ENCODE measurements at regions not wholly inside any gene's neighbourhood (a gene's known extent, or its start where the extent isn't known, plus 50 kb on each side); places are given as distances from the start of the nearest gene placed in this dataset.

GRCh38 chr7:52287698-52288097, 747.7 kb upstream of the POM121L12 start:
- CTCF ChIA-PET, result no interaction called here
- Mint-ChIP-seq H3K36me3 (ENCODE audit: insufficient read depth, unreplicated experiment) (no peaks in the 10 kb centered on the region), H3K27ac (ENCODE audit: unreplicated experiment) (no peak overlapping the region), H3K4me1 (ENCODE audit: low read depth, unreplicated experiment) (no peaks in the 10 kb centered on the region), H3K4me3 (ENCODE audit: unreplicated experiment) (no peak overlapping the region), H3K9me3 (ENCODE audit: unreplicated experiment) (no peaks in the 10 kb centered on the region), H3K27me3 (ENCODE audit: insufficient read depth, unreplicated experiment) (no peaks in the 10 kb centered on the region)
- no peak for TF ChIP-seq CTCF (IDR thresholded peaks at IDR 0.05; ENCODE audit: insufficient read depth in 1 of 2, low read depth in 1 of 2, low read length in 1 of 2, severe bottlenecking in 1 of 2, unreplicated experiment in 1 of 2)
- Histone ChIP-seq H3K27me3 (replicated peaks; ENCODE audit: control insufficient read depth, insufficient read depth, low read length) (no peaks in the 10 kb centered on the region), H3K9me3 (no peaks in the 10 kb centered on the region), H3K4me3 (ENCODE audit: low read depth, low read length) (no peak overlapping the region), H3K4me1 (no peaks in the 10 kb centered on the region), H3K36me3 (ENCODE audit: control insufficient read depth, insufficient read depth, low read length) (no peaks in the 10 kb centered on the region)
- no TSS peak for BruUV-seq (replicated peaks)
- intact Hi-C loops (cut with micrococcal nuclease; ENCODE audit: unreplicated experiment), result no loop called here
- POLR2A ChIA-PET, result no interaction called here
- DNase-seq, result no peak

GRCh38 chr7:52285689-52286088, 749.7 kb upstream of the POM121L12 start:
- ChIA-PET POLR2A (no interaction called here), CTCF (no interaction called here)
- Mint-ChIP-seq H3K27me3 (ENCODE audit: insufficient read depth, unreplicated experiment) (no peaks in the 10 kb centered on the region), H3K36me3 (ENCODE audit: insufficient read depth, unreplicated experiment) (no peaks in the 10 kb centered on the region), H3K4me1 (ENCODE audit: low read depth, unreplicated experiment) (no peaks in the 10 kb centered on the region), H3K4me3 (ENCODE audit: unreplicated experiment) (no peak overlapping the region), H3K27ac (ENCODE audit: unreplicated experiment) (no peak overlapping the region), H3K9me3 (ENCODE audit: unreplicated experiment) (peaks cover 9% of the 10 kb centered on the region)
- intact Hi-C loops (cut with micrococcal nuclease; ENCODE audit: unreplicated experiment), result no loop called here
- no peaks in the 10 kb centered on the region for H3K9me3 ChIP-seq
- no peaks in the 10 kb centered on the region for H3K36me3 ChIP-seq (ENCODE audit: control insufficient read depth, insufficient read depth, low read length)
- H3K27me3 ChIP-seq (replicated peaks; ENCODE audit: control insufficient read depth, insufficient read depth, low read length), result no peaks in the 10 kb centered on the region
- BruUV-seq (replicated peaks), result no TSS peak
- TF ChIP-seq CTCF (IDR thresholded peaks at IDR 0.05; ENCODE audit: insufficient read depth in 1 of 2, low read depth in 1 of 2, low read length in 1 of 2, severe bottlenecking in 1 of 2, unreplicated experiment in 1 of 2), result no peak
- H3K4me1 ChIP-seq, result no peaks in the 10 kb centered on the region
- H3K4me3 ChIP-seq (ENCODE audit: low read depth, low read length), result no peak overlapping the region
- DNase-seq, result no peak

- POLR2A ChIA-PET, result no interaction called here
- TF ChIP-seq CTCF (IDR thresholded peaks at IDR 0.05; ENCODE audit: insufficient read depth in 1 of 2, low read depth in 1 of 2, low read length in 1 of 2, severe bottlenecking in 1 of 2, unreplicated experiment in 1 of 2), result no peak
- Histone ChIP-seq H3K27me3 (replicated peaks; ENCODE audit: control insufficient read depth, insufficient read depth, low read length) (no peaks in the 10 kb centered on the region), H3K4me1 (no peaks in the 10 kb centered on the region), H3K36me3 (ENCODE audit: control insufficient read depth, insufficient read depth, low read length) (no peaks in the 10 kb centered on the region), H3K4me3 (ENCODE audit: low read depth, low read length) (no peak overlapping the region), H3K9me3 (no peaks in the 10 kb centered on the region)
- no TSS peak for BruUV-seq (replicated peaks)
- Mint-ChIP-seq H3K9me3 (ENCODE audit: unreplicated experiment) (peaks cover 9% of the 10 kb centered on the region), H3K36me3 (ENCODE audit: insufficient read depth, unreplicated experiment) (no peaks in the 10 kb centered on the region), H3K27ac (ENCODE audit: unreplicated experiment) (no peak overlapping the region), H3K4me3 (ENCODE audit: unreplicated experiment) (no peak overlapping the region), H3K27me3 (ENCODE audit: insufficient read depth, unreplicated experiment) (no peaks in the 10 kb centered on the region), H3K4me1 (ENCODE audit: low read depth, unreplicated experiment) (no peaks in the 10 kb centered on the region)
- intact Hi-C loops (cut with micrococcal nuclease; ENCODE audit: unreplicated experiment), result no loop called here
- DNase-seq, result no peak
- CTCF ChIA-PET, result no interaction called here
These were observed 752.1 kb upstream of the POM121L12 start for GRCh38 chr7:52283335-52283734.

All from Caco-2 (cell line).